Stimulated activated CD4-positive, alpha-beta T cell treated with anti-CD3 and anti-CD28 coated beads, Interleukin-15, amount 100 ng/mL, for 24 hours (primary cell): ENCODE measurements at regions not wholly inside any gene's neighbourhood (a gene's known extent, or its start where the extent isn't known, plus 50 kb on each side); places are given as distances from the start of the nearest gene placed in this dataset.
"Not testable (repeated sequence)": the region's sequence is repeated elsewhere in the genome, so short reads cannot be mapped to it uniquely, and the experiment has no call there.

Experiments used
- DNase-seq: peaks from one replicate; pipeline ENCODE4 v3.0.0-alpha.2; 2020

DNA sequence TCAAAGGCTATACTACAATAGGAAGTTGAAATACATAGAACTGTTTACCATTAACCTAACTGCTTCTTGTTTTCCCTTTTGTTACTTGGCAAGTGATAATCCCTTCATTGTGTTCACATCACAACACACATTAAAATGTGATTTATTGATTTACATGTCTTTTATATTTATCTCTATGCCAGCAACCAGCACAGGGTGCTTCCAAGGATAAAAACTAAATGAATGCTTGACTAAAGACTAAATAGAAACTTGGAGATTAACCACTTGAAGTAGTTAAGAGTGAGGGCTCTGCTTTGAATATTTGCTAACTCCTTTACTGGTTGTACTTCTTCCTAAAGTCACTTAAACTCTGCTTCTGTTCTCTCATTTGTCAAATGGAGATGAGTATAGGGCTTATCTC, 1730.6 kb downstream of the EFNA5 start:
- DNase-seq = no peak

DNA sequence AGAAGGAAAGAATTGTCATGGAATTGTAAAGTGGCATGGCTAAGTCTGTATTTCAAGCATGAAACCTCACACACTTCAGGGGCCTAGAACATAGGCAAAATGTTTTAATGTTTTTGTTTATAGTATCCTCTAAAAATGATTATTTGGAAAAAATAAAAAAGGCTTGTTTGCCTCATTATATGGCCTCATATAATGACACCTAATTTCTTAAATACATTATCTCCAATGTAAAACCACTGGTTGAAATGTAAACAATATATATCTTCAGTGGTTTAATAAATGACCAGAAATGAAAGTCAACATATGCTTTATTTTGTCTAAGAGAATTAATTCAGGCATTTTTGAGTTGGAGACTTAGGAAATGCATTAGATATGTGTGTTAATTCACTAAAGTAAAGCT, 1736.6 kb downstream of the EFNA5 start:
- no peak for DNase-seq

DNA sequence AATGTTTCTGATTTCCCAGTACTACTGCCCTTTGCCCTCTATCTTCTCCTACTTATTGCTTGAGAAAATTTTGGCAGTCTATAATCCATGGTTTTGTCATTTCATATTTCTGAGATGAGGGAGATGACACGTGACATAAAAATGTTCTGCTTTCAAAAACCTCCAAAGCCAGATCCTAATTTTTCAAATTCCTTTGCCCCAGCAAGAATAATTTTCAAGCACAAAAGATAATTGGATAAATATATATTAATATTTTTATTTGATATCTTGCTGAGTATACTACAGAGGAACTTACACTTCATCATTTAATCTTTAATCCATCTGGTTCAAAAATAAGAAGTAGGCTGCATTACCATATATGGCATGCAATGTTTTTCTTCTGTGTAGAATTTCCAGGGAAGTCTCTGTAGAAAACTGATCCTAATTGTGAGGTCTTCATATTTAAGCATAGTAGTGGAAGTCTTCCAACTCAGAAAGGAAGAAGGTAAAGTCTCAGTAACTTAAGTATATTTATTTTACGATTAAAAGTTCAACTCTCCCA, 1738.8 kb downstream of the EFNA5 start:
- no peak for DNase-seq

DNA sequence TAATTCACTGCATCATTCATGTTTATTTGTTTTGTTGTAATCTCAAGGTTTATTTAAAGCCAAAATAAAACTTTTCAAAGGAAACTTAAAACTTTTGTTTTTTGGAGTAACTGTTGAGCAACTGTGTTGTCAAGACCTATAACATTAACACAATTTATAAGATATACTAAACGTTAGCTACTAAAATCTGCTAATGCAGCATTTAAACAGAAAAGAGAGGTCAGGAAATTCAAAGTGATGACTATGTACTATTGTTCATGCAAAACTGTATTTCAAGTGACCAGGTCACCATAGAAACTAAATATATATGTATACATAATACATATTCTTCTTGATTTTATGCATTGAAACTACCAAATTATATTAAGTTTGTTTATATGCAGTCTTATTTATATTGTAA, 1740.9 kb downstream of the EFNA5 start:
- DNase-seq = no peak

DNA sequence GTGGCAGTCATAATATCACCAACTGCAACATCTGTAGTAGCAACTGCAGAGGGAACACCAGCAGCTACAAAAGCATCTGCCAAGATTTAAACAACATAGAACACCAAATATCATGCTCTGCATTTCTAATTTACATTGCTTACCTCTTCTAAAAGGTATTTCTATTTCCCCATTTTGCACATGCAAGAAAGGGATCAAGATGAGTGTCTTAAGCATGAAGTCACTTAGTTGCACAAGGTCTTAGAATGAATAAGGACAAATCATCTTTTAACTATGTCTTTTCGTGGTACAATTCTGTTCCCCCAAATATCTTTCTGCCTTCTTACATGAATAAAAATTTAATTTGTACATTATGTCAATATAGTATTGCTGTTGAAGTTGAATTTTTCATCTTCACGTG, 1746.4 kb downstream of the EFNA5 start:
- DNase-seq = no peak

DNA sequence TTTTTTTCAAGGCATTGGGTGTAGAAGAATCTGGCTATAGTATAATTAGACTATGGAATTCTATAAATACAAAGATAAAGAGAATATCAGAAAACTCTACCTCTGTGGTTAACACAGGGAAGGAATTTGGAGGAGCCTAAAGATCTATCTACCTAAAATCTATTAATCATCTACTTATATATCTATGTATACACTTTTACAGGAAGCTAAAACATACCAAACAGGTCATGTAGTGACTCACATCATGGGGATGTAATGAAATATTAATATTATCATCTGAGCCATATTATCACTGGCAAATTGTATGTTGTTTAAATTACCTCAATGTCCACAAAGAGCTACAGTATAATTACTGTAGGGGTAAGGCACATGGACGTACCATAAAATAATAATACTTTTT, 1748.2 kb downstream of the EFNA5 start:
- no peak for DNase-seq

DNA sequence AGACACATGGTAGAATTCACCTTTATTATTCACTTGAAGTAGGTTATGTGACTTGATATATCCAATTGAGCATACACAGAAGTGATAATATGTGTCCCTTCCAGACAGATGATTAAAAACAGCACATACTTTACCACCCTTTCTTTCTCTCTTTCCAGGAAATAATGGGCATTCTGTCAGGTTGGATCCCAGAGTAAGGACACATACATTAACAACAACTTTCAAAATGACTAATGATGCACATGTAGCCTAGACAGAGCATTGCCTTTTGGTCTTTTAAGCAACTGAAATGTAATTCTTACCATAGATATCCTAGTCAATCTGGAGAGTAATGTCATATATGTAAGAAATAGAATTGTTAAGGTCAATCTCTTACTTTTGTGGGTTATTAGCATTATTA, 1748.7 kb downstream of the EFNA5 start:
- DNase-seq = no peak

DNA sequence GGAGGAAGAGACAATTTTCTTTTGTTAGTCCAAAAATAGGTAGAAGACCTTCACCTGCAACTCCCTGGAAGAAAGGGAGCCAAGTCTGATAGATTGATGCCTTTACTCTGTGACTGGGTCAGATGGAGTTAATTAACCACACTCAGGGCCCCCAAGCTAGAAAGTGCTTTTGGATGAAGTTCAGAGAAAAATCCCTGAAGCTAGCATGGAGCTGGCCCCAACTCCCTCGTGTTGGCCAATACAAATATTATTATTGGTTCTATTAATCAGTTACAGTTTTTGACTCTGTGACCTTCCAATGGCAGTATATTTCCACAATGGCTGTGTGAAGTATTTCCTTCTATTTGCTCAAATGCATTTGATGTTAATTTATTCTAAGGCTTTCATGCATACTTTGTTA, 1753.5 kb downstream of the EFNA5 start:
- DNase-seq = no peak

DNA sequence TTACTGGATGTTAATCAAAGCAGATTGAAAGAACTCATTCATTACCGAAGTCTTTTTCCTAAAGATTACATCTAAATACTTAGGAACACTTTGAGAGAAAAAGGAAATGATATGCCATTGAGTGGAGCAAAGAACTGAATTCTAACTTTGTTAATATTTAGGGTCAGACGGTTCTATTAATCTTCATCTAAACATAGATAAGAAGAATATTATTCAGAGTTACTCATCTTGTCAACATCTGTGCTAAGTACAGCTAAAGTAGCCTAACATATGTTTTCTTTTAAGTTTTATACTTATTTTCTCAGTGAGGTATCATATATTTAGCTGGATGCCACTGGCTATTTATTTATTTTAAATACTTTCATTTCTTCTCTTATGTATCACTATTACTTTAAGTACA, 1763.7 kb downstream of the EFNA5 start:
- no peak for DNase-seq

DNA sequence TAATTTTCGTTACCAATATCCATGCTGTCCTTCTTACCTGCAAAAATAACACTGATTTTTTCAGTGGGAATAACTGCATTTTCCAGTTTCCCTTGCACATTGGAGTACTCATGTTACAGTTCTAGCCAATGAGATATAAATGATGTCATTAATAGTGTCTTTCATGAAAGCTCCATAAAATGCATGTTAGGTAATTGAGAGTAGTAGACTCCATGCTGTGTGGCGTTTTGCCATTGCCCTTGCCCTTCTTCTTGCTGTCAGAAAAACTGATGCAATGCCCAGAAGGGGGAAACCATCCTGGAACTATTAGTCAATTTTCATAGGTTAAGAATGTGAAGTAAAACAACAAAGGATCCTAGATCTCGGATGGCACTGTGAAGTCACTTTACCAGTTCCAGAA, 1765.3 kb downstream of the EFNA5 start:
- no peak for DNase-seq

DNA sequence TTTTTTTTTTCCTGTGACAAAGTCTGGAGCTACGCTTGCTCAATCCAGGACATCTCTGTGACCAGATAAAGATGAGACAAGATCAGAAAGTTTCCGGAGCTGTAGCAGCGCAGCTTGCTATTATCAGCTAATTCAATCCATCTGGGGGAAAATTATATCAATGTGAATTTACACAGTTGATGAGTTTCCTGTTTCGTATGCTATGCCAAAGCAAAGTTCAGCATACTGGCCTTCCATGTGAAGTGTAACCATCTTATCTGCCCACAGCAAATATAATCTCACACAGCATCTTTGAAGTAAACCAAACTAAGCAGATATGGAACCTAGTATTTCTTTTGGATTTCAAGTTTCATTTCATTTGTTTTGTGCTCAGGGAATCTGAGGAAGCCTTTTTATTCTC, 1767.7 kb downstream of the EFNA5 start:
- no peak for DNase-seq

DNA sequence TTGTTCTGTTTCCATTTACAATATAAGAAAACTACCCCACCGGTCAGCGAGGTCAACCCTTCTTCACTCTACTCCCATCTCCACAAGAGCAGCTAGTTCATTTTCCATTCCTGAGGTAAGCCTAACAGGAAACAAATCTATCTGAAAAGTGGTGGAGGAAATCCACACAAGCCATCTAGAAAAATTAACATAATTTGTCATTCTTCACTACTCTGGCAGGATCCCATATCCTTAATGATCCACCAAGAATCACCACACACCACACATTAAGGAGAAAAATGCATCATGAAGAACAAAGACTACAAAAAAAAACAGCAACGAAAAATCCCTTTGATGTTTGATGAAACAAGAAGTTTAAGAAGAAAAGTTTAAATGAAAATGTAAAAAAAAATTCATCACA, 1771.0 kb downstream of the EFNA5 start:
- no peak for DNase-seq

DNA sequence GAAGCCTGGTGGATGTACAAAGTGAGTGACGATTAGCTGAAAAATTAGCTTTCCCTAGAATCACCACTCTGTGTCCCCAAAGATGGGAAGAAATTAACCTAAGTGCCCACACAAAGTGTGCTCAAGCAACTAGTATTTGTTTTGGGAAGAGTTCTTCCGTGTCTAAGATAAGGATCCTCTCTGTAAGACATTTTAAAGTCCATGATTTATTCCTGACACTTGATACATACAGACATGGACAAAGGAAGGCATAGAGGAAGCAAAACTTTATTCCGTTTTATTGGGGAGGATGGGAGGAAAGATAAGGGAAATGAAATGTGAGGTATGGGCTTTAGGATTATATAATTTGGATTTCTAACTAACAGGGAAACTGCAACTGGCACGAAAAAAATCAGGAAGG, 1772.6 kb downstream of the EFNA5 start:
- DNase-seq = no peak

DNA sequence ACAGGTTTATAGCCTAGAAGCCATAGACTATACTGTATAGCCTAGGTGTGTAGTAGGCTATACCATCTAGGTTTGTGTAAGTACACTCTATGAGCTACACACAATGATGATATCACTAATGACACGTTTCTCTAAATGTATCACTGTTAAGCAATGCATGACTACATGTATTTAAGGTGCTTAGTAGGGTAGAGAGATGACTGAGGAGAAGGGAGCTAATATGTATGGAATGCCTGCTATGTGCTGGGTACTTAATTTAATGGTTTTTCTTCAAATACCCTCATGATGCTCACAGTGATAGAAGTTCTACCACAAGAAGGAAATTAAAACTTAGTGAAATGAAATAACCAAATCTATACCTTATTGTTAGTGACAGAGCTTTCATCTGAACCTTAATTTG, 1785.5 kb downstream of the EFNA5 start:
- DNase-seq = no peak

DNA sequence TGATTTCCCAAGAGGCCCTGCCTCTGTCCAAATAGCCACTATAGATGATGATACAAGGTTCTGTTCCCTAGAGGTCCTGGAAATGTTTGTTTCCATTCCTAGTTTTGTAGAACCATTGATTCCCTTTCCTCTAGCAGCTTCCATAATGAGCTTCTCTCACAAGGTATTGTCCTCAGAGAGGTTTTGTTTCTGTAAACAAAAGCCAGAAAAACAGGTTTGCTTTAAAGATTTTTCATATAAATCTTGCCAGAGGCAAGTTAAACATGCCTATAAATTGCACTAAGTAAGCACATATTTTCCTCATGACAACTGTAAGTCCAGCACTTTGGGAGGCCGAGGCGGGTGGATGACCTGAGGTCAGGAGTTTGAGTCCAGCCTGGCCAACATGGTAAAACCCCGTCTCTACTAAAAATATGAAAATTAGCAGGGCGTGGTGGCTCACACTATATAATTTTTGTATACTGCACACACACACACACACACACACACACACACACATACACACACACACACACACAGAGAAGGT, 1787.7 kb downstream of the EFNA5 start:
- DNase-seq = no peak

DNA sequence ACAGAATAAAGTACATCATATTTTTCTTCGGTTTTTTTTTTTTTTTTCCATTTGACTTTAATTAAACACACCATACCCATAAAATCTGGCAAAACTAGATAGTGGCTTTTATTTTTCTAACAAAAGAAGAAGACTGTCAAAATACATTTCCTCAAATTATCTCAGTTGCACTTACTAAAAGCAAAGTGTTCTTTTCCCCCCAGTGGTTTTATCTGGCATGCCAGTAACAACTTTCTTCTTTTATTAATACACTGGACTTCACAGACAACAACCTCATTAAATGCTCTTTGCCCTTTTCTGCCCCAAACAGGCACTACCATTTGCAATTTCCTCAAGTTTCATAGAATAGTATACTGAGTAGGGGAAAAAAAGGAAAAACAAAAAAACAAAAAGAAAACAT, 1792.3 kb downstream of the EFNA5 start:
- no peak for DNase-seq

DNA sequence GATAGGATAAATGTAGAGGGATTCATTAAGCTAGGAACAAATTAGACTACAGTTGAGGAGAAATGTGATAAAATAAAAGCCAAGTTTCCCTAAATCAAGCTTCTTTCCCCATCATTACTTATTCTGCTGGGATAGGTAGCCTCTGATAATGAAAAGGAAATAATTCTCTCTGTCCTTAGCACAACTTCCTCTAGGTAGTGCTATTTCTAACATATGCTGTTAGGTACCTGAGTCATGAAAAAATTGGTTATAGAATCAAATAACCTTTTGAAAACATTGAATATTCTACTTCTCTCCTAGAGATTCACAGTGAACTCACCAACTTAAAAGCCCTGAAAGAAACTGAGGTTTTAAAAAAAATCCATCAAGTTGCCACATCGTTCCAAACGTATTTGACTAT, 1793.1 kb downstream of the EFNA5 start:
- no peak for DNase-seq

DNA sequence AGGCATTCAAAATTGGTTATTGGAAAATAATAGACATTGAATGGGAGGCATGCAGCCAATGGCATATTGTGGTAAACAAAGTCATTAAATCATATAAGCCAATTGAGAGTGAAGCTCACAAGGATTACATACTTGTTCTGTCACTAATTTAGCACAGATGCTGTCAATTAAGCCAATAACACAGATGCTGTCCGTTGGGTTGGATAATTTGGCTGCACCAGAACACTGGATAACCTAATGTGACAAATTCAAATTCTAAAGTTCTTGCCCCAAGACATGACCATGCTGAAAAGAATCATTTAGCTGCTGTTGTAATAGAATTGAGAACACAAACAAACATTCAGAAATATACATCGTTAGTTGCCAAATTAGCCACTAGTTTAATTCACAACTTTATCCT, 1796.4 kb downstream of the EFNA5 start:
- no peak for DNase-seq

DNA sequence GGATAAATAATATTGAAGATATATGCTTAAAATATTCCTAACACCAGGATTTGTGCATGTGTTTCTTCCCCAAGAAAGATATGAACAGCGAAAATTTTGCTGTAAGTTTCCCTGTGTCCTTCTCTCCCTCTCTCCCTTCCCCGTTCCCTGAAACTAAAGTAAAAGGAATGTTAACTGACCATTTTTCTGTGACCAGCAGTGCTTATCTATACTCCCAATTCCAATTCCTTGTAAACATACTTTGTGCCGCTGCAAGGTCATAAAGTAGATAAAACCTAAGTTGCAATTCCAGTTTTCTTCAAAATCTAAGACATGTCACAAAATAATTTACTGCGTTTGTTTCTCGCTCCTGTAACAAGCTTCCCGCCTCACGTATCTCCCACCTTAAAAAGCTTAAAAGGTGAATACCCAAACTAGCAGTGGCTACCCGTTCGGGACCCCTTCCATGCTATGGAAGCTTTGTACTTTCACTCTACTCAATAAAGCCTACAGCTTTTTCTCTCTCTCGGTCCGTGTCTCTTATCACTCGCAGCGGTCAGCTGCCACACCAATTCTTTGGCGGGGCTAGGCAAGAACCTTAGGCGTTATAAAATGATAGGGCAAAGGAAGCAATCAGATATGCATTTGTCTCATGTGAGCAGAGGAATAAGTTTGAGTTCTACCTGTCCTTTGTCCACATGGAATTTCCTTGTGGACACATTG, 1798.0 kb downstream of the EFNA5 start:
- DNase-seq = no peak

DNA sequence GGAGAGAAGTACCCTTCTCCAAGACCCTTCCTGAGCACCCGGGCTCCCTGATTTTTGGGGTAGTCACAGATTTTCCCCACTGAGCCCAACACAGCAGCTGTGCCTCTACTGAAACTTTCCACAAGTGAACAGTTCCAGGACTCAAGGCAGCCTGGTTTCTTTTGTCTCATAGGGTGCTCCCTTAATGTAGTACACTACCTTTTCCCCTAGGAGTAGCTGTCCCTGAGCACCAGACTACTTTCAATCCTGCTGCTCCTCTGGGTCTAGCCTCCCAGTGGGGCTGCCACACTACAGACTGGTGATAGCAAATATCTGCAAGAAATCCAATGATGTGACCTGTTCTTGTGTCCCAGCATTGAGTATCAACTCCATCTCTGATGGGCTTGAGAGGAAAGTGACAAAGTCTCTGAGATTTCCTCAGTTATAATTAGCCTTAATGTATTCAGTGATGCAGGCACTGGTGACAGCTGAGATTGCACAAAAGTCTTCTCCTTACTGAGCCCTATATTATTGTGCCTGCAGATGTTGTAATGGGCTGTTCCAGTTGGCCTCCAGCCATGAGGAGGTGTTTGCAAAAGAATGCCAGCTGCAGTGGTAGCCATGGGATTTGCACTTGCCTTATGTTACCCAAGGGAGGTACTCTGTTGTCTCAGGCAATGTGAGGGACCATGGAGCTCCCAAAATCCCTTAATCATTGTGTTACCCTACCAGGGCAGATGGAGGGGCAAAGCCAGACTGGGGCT, 1802.5 kb downstream of the EFNA5 start:
- no peak for DNase-seq

DNA sequence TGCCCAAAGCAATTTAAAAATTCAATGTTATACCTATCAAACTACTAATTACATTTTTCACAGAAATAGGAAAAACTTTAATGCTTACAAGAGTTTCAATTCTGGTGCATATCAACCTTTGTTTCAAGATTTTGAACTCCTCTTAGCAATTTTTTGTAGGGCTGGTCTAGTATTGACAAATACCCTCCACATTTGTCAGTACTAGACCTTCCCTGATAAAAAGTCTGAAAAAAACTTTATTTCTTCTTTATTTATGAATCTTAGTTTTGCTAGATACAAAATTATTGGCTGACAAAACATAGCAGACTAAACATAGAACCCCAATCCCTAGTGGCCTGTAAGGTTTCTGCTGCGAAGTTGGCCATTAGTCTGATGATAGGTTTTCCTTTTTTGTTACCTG, 1804.9 kb downstream of the EFNA5 start:
- no peak for DNase-seq

DNA sequence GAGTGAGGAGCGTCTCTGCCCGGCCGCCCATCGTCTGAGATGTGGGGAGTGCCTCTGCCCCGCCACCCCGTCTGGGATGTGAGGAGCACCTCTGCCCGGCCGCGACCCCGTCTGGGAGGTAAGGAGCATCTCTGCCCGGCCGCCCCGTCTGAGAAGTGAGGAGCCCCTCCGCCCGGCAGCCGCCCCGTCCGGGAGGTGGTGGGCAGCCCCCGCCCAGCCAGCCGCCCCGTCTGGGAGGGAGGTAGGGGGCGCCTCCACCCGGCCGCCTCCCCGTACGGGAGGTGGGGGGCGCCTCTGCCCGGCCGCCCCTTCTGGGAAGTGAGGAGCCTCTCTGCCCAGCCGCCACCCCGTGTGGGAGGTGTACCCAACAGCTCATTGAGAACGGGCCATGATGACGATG, 1811.4 kb downstream of the EFNA5 start:
- not testable (repeated sequence) for DNase-seq

DNA sequence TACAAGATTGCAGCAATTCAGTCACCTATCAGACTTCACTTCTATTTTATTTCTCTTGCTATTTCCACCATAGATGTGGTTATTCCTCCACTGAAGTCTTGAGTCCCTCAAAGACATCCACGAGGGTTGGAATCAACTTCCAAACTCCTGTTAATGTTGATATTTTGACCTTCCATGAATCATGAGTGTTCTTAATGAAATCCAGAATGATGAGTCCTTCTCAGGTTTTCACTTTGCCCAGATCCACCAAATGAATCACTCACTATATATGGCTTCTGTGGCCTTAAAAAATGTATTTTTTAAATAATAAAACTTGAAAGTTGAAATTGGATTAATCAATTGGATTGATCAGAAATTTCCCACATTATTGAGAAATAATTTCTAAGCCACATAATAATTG, 1821.0 kb downstream of the EFNA5 start:
- no peak for DNase-seq

DNA sequence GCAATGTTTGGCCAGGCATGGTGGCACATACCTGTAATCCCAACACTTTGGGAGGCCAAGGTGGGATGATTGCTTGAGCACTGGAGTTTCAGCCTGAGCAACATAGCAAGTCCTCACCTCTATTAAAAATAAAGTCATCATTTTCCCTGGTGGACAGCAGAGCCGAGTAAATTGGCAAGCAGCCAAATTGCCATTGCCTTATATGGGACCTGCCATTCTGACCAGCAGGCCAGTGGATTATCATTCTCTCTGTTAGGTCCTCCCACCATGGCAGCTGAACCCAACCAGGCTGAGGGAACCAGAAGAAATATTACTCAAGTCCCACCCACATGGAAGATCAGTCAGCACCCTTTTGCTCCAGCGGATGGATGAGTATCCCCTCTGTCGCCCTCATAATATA, 1829.9 kb downstream of the EFNA5 start:
- DNase-seq = no peak
